MM.1S (cell line): ENCODE measurements at regions not wholly inside any gene's neighbourhood (a gene's known extent, or its start where the extent isn't known, plus 50 kb on each side); places are given as distances from the start of the nearest gene placed in this dataset.

ENCODE experiments used
- DNase-seq: peaks from one replicate; pipeline ENCODE4 v3.0.0-alpha.2; 2015
- H2AFZ ChIP-seq: fragments of 300-600 bp; sonication (generic); 2 replicates; pipeline ENCODE4 v1.6.0; 2016; ENCODE audit warnings: antibody characterized with exemption, low read length
- H3F3A ChIP-seq: fragments of 300-600 bp; sonication (generic); 2 replicates; pipeline ENCODE4 v1.6.1; 2016; ENCODE audit warnings: mild to moderate bottlenecking, antibody characterized with exemption, low read length, moderate library complexity, mixed read lengths; ENCODE audit not compliant: insufficient read depth
- H3K27ac ChIP-seq: fragments of 300-600 bp; sonication (generic); 2 replicates; pipeline ENCODE4 v1.5.1; 2016; ENCODE audit warnings: mild to moderate bottlenecking, low read length
- H3K27me3 ChIP-seq: fragments of 300-600 bp; sonication (generic); replicated peaks from 2 replicates; pipeline ENCODE4 v1.6.0; 2016; ENCODE audit warnings: low read length; ENCODE audit not compliant: insufficient read depth
- H3K36me3 ChIP-seq: fragments of 300-600 bp; sonication (generic); replicated peaks from 2 replicates; pipeline ENCODE4 v1.6.1; 2016; ENCODE audit warnings: mild to moderate bottlenecking, low read length, mixed read lengths; ENCODE audit not compliant: insufficient read depth
- H3K4me1 ChIP-seq: fragments of 300-600 bp; sonication (generic); 2 replicates; pipeline ENCODE4 v1.6.1; 2016; ENCODE audit warnings: low read length, mixed read lengths
- H3K4me2 ChIP-seq: fragments of 300-600 bp; sonication (generic); 2 replicates; pipeline ENCODE4 v1.6.0; 2016; ENCODE audit warnings: low read depth, low read length
- H3K4me3 ChIP-seq: fragments of 300-600 bp; sonication (generic); 2 replicates; pipeline ENCODE4 v1.5.1; 2016; ENCODE audit warnings: low read length, mixed read lengths
- H3K79me2 ChIP-seq: fragments of 300-600 bp; sonication (generic); 2 replicates; pipeline ENCODE4 v1.6.1; 2016; ENCODE audit warnings: mixed run types, low read length, mixed read lengths
- H3K9ac ChIP-seq: fragments of 300-600 bp; sonication (generic); 2 replicates; pipeline ENCODE4 v1.6.1; 2016; ENCODE audit warnings: low read length, mixed read lengths
- H3K9me2 ChIP-seq: fragments of 300-600 bp; sonication (generic); replicated peaks from 2 replicates; pipeline ENCODE4 v1.6.1; 2016; ENCODE audit warnings: mild to moderate bottlenecking, low read length, mixed read lengths; ENCODE audit not compliant: insufficient read depth
- H3K9me3 ChIP-seq: fragments of 300-600 bp; sonication (generic); replicated peaks from 2 replicates; pipeline ENCODE4 v1.6.1; 2016; ENCODE audit warnings: mild to moderate bottlenecking, low read length, mixed read lengths; ENCODE audit not compliant: insufficient read depth
- H4K20me1 ChIP-seq: fragments of 300-600 bp; sonication (generic); 2 replicates; pipeline ENCODE4 v1.6.1; 2016; ENCODE audit warnings: mild to moderate bottlenecking, low read length, moderate library complexity, mixed read lengths; ENCODE audit not compliant: insufficient read depth
- CTCF ChIP-seq: fragments of 300-600 bp; sonication (generic); IDR thresholded peaks from 2 replicates; pipeline ENCODE4 v1.5.1; 2016; ENCODE audit warnings: antibody characterized with exemption, low read length, mixed read lengths
- EZH2 ChIP-seq: fragments of 300-600 bp; sonication (generic); optimal IDR thresholded peaks from 2 replicates; pipeline ENCODE3; 2017; ENCODE audit warnings: low read depth, mild to moderate bottlenecking, antibody characterized with exemption, low read length, mixed read lengths
- EZH2phosphoT487 ChIP-seq: fragments of 300-600 bp; sonication (generic); IDR thresholded peaks from 2 replicates; pipeline ENCODE4 v1.6.1; 2018; ENCODE audit warnings: antibody characterized with exemption, low read length

- Histone ChIP-seq H3K4me1 (no peaks in the 10 kb centered on the region), H3K9ac (no peak overlapping the region), H3F3A (no peaks in the 10 kb centered on the region), H3K9me2 (no peaks in the 10 kb centered on the region), H3K4me2 (no peak overlapping the region), H2AFZ (no peak overlapping the region), H3K79me2 (no peaks in the 10 kb centered on the region), H3K9me3 (no peaks in the 10 kb centered on the region), H3K27ac (no peak overlapping the region), H4K20me1 (no peaks in the 10 kb centered on the region), H3K4me3 (no peak overlapping the region), H3K27me3 (no peaks in the 10 kb centered on the region), H3K36me3 (no peaks in the 10 kb centered on the region)
- DNase-seq, result no peak
- TF ChIP-seq EZH2, result no peak
- no peak for TF ChIP-seq CTCF
- no peak for TF ChIP-seq EZH2phosphoT487
These were observed 425.3 kb downstream of the INHBA start for GRCh38 chr7:41277561-41277960.

GRCh38 chr7:41275255-41275654 lies 427.6 kb downstream of the INHBA start:
- DNase-seq, result no peak
- H3K79me2 ChIP-seq, result no peaks in the 10 kb centered on the region
- H3K36me3 ChIP-seq, result no peaks in the 10 kb centered on the region
- no peak overlapping the region for H3K4me3 ChIP-seq
- H3K27me3 ChIP-seq, result no peaks in the 10 kb centered on the region
- no peaks in the 10 kb centered on the region for H3F3A ChIP-seq
- no peak overlapping the region for H3K9ac ChIP-seq
- H3K27ac ChIP-seq, result no peak overlapping the region
- no peaks in the 10 kb centered on the region for H3K4me1 ChIP-seq
- no peak overlapping the region for H2AFZ ChIP-seq
- no peaks in the 10 kb centered on the region for H3K9me2 ChIP-seq
- H3K9me3 ChIP-seq, result no peaks in the 10 kb centered on the region
- TF ChIP-seq EZH2, result no peak
- H3K4me2 ChIP-seq, result no peak overlapping the region
- no peaks in the 10 kb centered on the region for H4K20me1 ChIP-seq

GRCh38 chr7:41274179-41274578 lies 428.7 kb downstream of the INHBA start:
- TF ChIP-seq CTCF (no peak), EZH2 (no peak), EZH2phosphoT487 (no peak)
- no peak overlapping the region for H3K4me2 ChIP-seq
- no peak for DNase-seq

GRCh38 chr7:41272664-41273063 lies 430.2 kb downstream of the INHBA start:
- Histone ChIP-seq H3K79me2 (no peaks in the 10 kb centered on the region), H3K9me3 (no peaks in the 10 kb centered on the region), H3K9me2 (no peaks in the 10 kb centered on the region), H3K4me2 (no peak overlapping the region), H3K36me3 (no peaks in the 10 kb centered on the region), H4K20me1 (no peaks in the 10 kb centered on the region), H3F3A (no peaks in the 10 kb centered on the region), H3K27ac (no peak overlapping the region), H2AFZ (no peak overlapping the region), H3K27me3 (no peaks in the 10 kb centered on the region), H3K4me3 (no peak overlapping the region), H3K9ac (no peak overlapping the region), H3K4me1 (no peaks in the 10 kb centered on the region)
- DNase-seq, result no peak
- no peak for TF ChIP-seq EZH2phosphoT487
- no peak for TF ChIP-seq CTCF
- TF ChIP-seq EZH2, result no peak

More at GRCh38 chr7:41274179-41274578, 428.7 kb downstream of the INHBA start:
- Histone ChIP-seq H3K4me1 (no peaks in the 10 kb centered on the region), H3F3A (no peaks in the 10 kb centered on the region), H2AFZ (no peak overlapping the region), H3K79me2 (no peaks in the 10 kb centered on the region), H3K4me3 (no peak overlapping the region), H3K9ac (no peak overlapping the region), H3K9me3 (no peaks in the 10 kb centered on the region), H3K27me3 (no peaks in the 10 kb centered on the region), H3K9me2 (no peaks in the 10 kb centered on the region), H3K27ac (no peak overlapping the region), H3K36me3 (no peaks in the 10 kb centered on the region), H4K20me1 (no peaks in the 10 kb centered on the region)
